HCT116 (cell line): ENCODE measurements at regions not wholly inside any gene's neighbourhood (a gene's known extent, or its start where the extent isn't known, plus 50 kb on each side); places are given as distances from the start of the nearest gene placed in this dataset.

Experiments
- CTCF ChIP-seq, 3 experiments: fragments of 200-600 bp in 1 of 3; sonication (generic) in 1 of 3; IDR thresholded peaks in 2 of 3; conservative IDR thresholded peaks in 1 of 3; 2 replicates each; pipeline ENCODE4 v1.5.1; 2012 to 2017; ENCODE audit warnings: low read depth in 2 of 3, low read length in 2 of 3, antibody characterized with exemption in 1 of 3, borderline replicate concordance in 1 of 3, control low read depth in 1 of 3, mild to moderate bottlenecking in 1 of 3, mixed read lengths in 1 of 3, mixed run types in 1 of 3, moderate library complexity in 1 of 3; ENCODE audit not compliant: insufficient read depth in 1 of 3
- EZH2 ChIP-seq: fragments of 200-600 bp; sonication (generic); IDR thresholded peaks from 2 replicates; pipeline ENCODE4 v1.6.1; 2017; ENCODE audit warnings: antibody characterized with exemption, mixed run types

- TF ChIP-seq EZH2 (no peak), CTCF (IDR thresholded peaks at IDR 0.05 in 2 of 3, conservative IDR thresholded peaks at IDR 0.05 in 1 of 3; ENCODE audit: borderline replicate concordance in 1 of 3, insufficient read depth in 1 of 3, low read depth in 2 of 3, low read length in 2 of 3) (no peak)
Observed at GRCh38 chr17:13973960-13974651, 95.2 kb upstream of the COX10 start.
